ENCODE measurements at regions not wholly inside any gene's neighbourhood (a gene's known extent, or its start where the extent isn't known, plus 50 kb on each side); places are given as distances from the start of the nearest gene placed in this dataset.

- TF ChIP-seq CTCF (IDR thresholded peaks at IDR 0.05): no peak
- TF ChIP-seq, protein P1, sequence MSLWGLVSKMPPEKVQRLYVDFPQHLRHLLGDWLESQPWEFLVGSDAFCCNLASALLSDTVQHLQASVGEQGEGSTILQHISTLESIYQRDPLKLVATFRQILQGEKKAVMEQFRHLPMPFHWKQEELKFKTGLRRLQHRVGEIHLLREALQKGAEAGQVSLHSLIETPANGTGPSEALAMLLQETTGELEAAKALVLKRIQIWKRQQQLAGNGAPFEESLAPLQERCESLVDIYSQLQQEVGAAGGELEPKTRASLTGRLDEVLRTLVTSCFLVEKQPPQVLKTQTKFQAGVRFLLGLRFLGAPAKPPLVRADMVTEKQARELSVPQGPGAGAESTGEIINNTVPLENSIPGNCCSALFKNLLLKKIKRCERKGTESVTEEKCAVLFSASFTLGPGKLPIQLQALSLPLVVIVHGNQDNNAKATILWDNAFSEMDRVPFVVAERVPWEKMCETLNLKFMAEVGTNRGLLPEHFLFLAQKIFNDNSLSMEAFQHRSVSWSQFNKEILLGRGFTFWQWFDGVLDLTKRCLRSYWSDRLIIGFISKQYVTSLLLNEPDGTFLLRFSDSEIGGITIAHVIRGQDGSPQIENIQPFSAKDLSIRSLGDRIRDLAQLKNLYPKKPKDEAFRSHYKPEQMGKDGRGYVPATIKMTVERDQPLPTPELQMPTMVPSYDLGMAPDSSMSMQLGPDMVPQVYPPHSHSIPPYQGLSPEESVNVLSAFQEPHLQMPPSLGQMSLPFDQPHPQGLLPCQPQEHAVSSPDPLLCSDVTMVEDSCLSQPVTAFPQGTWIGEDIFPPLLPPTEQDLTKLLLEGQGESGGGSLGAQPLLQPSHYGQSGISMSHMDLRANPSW (CRISPR knock-in tag; conservative IDR thresholded peaks at IDR 0.05; ENCODE audit: low read depth): no peak
- no peak for TF ChIP-seq NR2C2 (CRISPR knock-in tag; IDR thresholded peaks at IDR 0.05)
- TF ChIP-seq, protein P2, sequence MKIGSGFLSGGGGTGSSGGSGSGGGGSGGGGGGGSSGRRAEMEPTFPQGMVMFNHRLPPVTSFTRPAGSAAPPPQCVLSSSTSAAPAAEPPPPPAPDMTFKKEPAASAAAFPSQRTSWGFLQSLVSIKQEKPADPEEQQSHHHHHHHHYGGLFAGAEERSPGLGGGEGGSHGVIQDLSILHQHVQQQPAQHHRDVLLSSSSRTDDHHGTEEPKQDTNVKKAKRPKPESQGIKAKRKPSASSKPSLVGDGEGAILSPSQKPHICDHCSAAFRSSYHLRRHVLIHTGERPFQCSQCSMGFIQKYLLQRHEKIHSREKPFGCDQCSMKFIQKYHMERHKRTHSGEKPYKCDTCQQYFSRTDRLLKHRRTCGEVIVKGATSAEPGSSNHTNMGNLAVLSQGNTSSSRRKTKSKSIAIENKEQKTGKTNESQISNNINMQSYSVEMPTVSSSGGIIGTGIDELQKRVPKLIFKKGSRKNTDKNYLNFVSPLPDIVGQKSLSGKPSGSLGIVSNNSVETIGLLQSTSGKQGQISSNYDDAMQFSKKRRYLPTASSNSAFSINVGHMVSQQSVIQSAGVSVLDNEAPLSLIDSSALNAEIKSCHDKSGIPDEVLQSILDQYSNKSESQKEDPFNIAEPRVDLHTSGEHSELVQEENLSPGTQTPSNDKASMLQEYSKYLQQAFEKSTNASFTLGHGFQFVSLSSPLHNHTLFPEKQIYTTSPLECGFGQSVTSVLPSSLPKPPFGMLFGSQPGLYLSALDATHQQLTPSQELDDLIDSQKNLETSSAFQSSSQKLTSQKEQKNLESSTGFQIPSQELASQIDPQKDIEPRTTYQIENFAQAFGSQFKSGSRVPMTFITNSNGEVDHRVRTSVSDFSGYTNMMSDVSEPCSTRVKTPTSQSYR (CRISPR knock-in tag; IDR thresholded peaks at IDR 0.05): no peak
- no peak for TF ChIP-seq FOXJ3 (CRISPR knock-in tag; IDR thresholded peaks at IDR 0.05; ENCODE audit: borderline replicate concordance)
- TF ChIP-seq, protein P3, sequence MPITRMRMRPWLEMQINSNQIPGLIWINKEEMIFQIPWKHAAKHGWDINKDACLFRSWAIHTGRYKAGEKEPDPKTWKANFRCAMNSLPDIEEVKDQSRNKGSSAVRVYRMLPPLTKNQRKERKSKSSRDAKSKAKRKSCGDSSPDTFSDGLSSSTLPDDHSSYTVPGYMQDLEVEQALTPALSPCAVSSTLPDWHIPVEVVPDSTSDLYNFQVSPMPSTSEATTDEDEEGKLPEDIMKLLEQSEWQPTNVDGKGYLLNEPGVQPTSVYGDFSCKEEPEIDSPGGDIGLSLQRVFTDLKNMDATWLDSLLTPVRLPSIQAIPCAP (CRISPR knock-in tag; IDR thresholded peaks at IDR 0.05): no peak
- TF ChIP-seq ZNF671 (CRISPR knock-in tag; IDR thresholded peaks at IDR 0.05): no peak
- no peak for TF ChIP-seq USF1 (CRISPR knock-in tag; IDR thresholded peaks at IDR 0.05)
- TF ChIP-seq ZNF423 (CRISPR knock-in tag; IDR thresholded peaks at IDR 0.05): no peak
- TF ChIP-seq ZNF232 (CRISPR knock-in tag; IDR thresholded peaks at IDR 0.05): no peak
- TF ChIP-seq E2F4 (CRISPR knock-in tag; IDR thresholded peaks at IDR 0.05; ENCODE audit: borderline replicate concordance, low read depth): no peak
These were observed 235.6 kb downstream of the SCG2 start for GRCh38 chr2:223366566-223366965.
